ENCODE measurements at regions not wholly inside any gene's neighbourhood (a gene's known extent, or its start where the extent isn't known, plus 50 kb on each side); places are given as distances from the start of the nearest gene placed in this dataset.
A peak's percentile ranks its signal among the peaks of the same experiment; 100 is the strongest.

DNA sequence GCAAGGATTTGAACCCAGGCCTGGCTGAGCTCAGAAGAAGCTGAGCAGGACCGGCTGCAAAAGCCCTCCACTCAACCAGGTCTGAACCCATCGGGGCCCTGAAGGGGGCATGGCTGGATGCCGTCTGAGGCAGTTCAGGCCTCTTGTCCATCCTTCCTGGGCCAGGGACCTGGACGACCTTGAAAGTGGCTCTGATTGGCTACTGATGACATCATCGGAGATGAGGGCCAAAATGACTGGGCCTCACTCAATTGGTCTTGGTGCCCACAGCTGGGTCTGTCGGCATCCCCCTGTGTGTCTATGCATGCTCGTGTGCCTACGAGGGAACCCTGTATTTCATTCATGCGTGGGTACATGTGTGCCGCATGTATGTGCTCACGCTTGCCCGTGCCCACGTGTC lies 71.8 kb downstream of the PTPRS start:
- DNase-seq = peak; percentile 79
- Histone ChIP-seq H3K36me3 (replicated peaks; ENCODE audit: control insufficient read depth, insufficient read depth, low read length) (peaks cover 23% of the 10 kb centered on the region), H3K4me3 (ENCODE audit: insufficient read depth, low read depth, low read length) (no peak overlapping the region), H3K27me3 (ENCODE audit: control insufficient read depth, insufficient read depth, low read length) (no peaks in the 10 kb centered on the region)

DNA sequence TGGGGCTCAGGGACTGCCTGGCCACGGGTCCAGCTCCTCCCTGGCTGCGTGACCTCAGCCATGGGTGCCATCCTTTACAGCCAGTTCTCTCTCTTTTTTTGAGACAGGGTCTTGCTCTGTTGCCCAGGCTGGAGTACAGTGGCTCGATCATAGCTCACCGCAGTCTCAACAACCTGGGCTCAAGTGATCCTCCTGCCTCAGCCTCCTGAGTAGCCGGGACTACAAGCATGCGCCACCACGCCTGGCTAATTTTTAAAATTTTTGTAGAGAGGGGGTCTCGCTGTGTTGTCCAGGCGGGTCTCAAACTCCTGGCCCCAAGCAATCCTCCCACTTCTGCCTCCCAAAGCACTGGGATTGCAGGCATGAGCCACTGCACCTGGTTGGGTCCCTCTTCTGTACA lies 75.4 kb downstream of the PTPRS start:
- Histone ChIP-seq H3K36me3 (replicated peaks; ENCODE audit: control insufficient read depth, insufficient read depth, low read length) (peaks cover 10% of the 10 kb centered on the region), H3K4me3 (ENCODE audit: insufficient read depth, low read depth, low read length) (no peak overlapping the region), H3K27me3 (ENCODE audit: control insufficient read depth, insufficient read depth, low read length) (no peaks in the 10 kb centered on the region)
- no peak for DNase-seq

DNA sequence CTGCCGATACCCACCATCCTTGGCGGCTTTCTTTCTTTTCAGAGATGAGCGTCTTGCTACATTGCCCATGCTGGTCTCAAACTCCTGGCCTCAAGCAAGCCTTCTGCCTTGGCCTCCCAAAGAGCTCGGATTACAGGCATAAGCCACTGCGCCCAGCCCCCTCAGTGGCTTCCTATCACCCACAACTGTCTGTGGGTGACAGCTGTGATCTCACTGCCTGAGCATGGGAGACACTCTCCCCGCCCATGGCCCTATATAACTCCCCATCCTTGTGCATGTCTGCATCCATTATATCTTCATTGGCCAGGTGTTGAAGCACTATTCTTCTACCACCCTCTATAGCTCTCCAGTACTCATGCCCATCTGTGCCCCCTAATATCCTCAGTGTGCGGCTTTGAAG lies 76.2 kb downstream of the PTPRS start:
- no peak overlapping the region for H3K4me3 ChIP-seq (ENCODE audit: insufficient read depth, low read depth, low read length)
- H3K36me3 ChIP-seq (replicated peaks; ENCODE audit: control insufficient read depth, insufficient read depth, low read length) = peaks cover 13% of the 10 kb centered on the region
- H3K27me3 ChIP-seq (ENCODE audit: control insufficient read depth, insufficient read depth, low read length) = no peaks in the 10 kb centered on the region
- no peak for DNase-seq

DNA sequence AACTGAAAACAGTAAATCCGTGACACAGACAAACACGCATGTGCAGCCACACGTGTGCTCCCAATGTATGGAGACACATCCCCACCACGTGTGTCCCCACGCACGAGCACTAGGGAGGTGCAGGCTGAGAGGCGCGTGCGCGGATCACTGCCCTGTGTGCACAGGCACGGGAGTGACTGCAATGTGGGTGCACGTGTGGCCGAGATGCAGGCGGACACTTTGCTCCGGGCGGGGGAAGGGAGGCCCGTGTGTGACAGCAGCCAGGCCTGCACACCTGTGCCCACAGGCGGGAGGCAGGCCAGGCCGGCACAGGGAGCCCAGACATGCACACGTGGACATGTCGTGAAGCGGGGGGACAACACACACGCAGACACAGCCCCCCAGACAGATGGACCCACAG lies 77.0 kb downstream of the PTPRS start:
- Histone ChIP-seq H3K36me3 (replicated peaks; ENCODE audit: control insufficient read depth, insufficient read depth, low read length) (peaks cover 13% of the 10 kb centered on the region), H3K4me3 (ENCODE audit: insufficient read depth, low read depth, low read length) (no peak overlapping the region), H3K27me3 (ENCODE audit: control insufficient read depth, insufficient read depth, low read length) (no peaks in the 10 kb centered on the region)
- DNase-seq = peak; percentile 37

DNA sequence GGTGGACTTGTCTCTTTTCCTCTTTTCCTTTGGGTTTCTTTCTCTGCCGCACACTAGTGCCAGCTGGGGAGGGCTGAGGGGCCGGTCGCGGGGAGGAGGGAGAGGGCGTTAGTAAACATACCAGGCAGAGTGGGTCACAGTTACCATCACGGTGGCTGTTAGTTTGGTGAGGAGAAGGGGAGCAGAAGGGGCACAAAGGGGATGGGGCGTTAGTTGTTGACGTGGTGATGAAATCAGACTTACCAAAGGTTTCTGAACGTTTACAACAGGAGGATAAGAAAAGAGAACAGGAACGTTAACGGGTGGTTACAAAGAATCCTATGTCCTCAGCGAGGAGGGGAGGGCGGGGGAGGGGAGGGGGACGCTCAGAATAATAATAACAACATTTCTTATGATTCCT lies 77.9 kb downstream of the PTPRS start:
- no peak for DNase-seq
- peaks cover 16% of the 10 kb centered on the region for H3K36me3 ChIP-seq (replicated peaks; ENCODE audit: control insufficient read depth, insufficient read depth, low read length)

DNA sequence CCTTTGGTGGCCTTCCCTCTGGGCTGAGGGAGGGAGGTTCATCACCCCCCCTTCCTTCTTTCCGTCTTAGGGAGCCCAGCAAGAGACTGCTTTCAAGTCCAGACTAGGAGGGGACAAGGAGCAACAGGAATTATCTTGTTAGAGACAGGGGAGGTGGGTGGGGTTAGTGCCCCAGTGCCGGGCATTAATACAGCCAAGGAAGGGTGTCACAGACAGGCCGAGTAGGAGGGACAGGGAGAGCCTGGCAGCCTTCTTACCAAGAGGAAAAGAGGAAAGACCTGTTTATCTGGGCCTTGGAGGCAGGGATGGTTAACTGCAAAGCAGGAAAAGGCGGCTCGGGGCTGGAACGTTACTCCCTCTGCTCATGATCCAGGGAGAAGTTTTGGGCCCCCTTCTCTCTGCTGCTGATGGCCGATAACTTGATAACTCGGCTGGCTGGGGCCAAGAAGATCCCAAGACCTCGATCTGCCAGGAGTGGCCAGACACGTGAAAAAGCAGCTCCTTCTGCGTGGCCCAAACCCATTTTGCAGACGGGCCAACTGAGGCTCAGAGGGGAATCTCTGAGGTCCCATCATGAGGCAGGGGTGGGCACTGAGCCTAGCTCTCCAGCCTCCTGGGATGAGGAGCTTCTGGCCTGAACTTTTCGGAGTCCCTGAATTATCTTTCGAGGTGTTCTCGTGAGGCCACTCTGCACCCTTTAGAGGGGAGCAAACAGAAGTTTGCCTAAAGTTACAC lies 79.3 kb downstream of the PTPRS start:
- no peak for DNase-seq
- Histone ChIP-seq H3K4me3 (ENCODE audit: insufficient read depth, low read depth, low read length) (no peak overlapping the region), H3K27me3 (ENCODE audit: control insufficient read depth, insufficient read depth, low read length) (no peaks in the 10 kb centered on the region), H3K36me3 (replicated peaks; ENCODE audit: control insufficient read depth, insufficient read depth, low read length) (peaks cover 19% of the 10 kb centered on the region)

More for the DNA sequence above, 77.9 kb downstream of the PTPRS start:
- Histone ChIP-seq H3K4me3 (ENCODE audit: insufficient read depth, low read depth, low read length) (no peak overlapping the region), H3K27me3 (ENCODE audit: control insufficient read depth, insufficient read depth, low read length) (no peaks in the 10 kb centered on the region)

DNA sequence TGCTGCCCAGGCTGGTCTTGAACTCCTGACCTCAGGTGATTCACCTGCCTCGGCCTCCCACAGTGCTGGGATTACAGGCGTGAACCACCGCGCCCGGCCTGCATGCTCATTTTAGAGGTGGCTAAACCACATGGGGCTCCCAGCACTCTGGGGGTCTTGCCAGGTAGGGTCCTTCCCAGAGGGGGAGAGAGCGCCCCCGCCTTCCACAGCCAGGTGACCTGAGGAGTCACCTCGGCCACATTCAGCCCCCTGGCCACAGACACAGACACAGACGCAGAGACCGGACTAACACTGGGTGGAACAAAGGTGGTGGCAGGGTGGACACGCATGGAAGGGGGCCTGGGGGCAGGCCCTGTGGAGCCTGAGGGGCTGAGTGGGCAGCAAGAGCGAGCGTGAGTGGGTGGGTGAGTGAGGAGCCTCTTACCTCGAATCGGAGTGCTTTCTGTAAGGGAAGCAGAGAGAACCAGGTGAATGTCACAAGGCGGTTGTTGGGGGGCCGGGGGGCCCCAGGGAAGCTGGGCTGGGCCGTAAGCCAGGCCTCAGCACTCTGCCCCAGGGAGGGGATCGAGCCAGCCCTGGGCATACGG lies 80.1 kb downstream of the PTPRS start:
- H3K36me3 ChIP-seq (replicated peaks; ENCODE audit: control insufficient read depth, insufficient read depth, low read length) = peaks cover 21% of the 10 kb centered on the region
- DNase-seq = no peak
- no peak overlapping the region for H3K4me3 ChIP-seq (ENCODE audit: insufficient read depth, low read depth, low read length)
- H3K27me3 ChIP-seq (ENCODE audit: control insufficient read depth, insufficient read depth, low read length) = no peaks in the 10 kb centered on the region

DNA sequence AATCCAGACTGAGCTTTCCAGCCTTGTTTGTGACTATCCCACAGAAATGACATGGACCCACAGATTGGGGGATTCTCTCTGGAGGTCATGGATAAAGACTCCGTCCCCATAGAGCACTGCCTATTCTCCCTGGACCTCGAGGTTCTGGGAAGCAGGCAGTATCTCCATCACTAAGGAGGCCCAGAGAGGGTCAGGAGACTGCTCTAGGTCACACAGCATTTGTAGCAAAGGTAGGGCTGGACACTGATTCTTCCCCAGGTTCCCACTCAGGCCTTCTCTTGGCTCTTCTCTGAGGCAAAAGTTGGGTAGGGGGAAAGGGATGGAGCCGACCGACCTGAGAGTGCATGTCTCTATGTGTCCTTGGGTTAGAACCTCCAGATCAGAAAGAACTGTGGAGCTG lies 80.9 kb downstream of the PTPRS start:
- no peak for DNase-seq
- H3K27me3 ChIP-seq (ENCODE audit: control insufficient read depth, insufficient read depth, low read length) = no peaks in the 10 kb centered on the region
- H3K4me3 ChIP-seq (ENCODE audit: insufficient read depth, low read depth, low read length) = no peak overlapping the region
- H3K36me3 ChIP-seq (replicated peaks; ENCODE audit: control insufficient read depth, insufficient read depth, low read length) = peaks cover 23% of the 10 kb centered on the region

DNA sequence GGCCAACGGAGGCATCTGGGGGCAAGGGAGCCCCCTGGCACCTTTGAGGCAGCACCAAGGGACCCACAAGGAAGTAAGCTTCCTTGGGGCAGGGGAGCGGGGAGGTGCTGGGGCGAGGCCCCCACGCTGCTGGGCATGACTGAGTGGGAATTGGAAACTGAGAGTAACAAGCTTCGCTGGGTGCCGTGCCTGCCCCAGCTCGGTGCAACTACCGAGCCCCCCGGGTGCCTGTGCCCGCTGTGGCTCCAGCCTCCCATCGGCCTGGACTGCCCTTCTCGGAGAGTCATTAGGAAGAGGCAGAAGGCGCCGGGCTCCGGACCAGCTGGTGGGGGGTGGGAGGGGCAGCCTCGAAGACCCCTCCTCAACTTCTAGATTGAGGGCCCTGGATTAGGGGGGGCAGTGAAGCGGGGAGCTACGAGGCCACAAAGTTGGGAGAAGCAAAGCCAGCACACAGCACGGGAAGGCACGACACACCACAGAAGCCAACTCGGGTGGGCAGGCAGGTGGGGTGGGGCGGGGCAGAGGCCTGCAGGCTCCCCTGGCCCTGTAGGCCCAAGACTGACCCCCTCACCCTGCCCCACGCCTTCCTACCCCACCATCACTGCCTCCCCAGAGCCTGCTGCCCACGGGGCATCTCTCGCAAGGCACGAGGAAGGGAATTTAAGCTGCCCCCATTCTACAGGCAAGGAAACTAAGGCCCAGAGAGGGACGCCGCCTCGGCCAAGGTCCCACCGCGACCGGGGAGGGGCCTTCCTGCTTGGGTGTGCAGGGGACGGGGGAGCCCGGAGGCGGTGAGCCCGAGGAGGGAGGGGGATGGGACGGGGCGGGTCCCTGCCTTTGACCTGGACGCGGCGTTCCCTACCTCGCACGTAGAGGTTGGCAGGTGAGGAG lies 83.2 kb downstream of the PTPRS start:
- DNase-seq = no peak
- Histone ChIP-seq H3K4me3 (ENCODE audit: insufficient read depth, low read depth, low read length) (no peak overlapping the region), H3K36me3 (replicated peaks; ENCODE audit: control insufficient read depth, insufficient read depth, low read length) (peaks cover 19% of the 10 kb centered on the region)

DNA sequence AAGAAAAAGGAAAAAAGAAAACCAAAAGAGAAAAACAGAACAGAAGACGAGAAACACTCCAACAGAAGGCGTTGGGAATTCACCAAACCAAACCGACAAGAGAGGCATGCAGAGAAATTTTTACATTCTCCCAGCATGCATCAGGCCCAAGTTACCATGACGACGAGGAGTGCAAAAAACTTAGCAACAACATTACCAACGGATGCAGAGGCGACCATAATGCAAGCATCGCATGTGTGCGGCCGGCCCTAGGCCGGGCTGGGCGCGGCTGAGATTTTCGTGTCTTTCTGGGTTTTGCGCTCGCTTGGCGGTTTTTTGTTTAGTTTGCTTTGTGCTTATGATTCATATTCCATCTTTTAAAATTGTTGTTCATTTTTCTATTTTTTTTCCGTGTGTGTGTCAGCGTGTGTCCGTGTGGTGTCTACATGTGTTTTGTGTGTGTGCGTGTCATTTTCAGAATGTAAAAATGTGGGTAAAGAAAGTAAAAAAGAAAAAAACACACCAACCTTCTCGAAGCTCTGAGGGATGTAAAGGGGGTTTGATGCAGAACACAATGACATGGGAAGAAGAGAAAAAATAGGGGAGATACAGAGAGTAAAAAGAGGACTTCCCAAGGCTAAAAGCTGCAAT lies 84.9 kb downstream of the PTPRS start:
- Histone ChIP-seq H3K27me3 (ENCODE audit: control insufficient read depth, insufficient read depth, low read length) (no peaks in the 10 kb centered on the region), H3K4me3 (ENCODE audit: insufficient read depth, low read depth, low read length) (no peak overlapping the region), H3K36me3 (replicated peaks; ENCODE audit: control insufficient read depth, insufficient read depth, low read length) (peaks cover 19% of the 10 kb centered on the region)
- DNase-seq = no peak

More for the DNA sequence above, 83.2 kb downstream of the PTPRS start:
- no peaks in the 10 kb centered on the region for H3K27me3 ChIP-seq (ENCODE audit: control insufficient read depth, insufficient read depth, low read length)

DNA sequence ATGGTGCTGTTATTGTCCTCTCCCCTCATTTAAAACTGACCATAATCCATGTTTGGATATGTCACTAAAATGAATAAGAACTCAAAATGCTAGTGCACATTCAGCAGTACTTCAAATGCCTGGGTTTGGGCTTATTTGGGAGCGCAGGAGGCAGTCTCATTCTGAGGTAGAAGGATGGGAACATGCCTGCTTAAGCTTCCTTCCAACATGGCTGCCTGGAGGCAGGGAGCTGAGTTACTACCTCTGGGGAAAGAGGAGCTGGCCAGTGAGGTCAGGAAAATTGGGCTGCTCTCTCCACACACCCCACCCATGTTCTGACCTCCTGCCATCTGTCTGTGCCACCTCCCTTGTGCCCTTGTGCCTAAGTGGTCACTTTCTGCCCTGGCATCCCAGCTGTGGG lies 85.7 kb downstream of the PTPRS start:
- Histone ChIP-seq H3K27me3 (ENCODE audit: control insufficient read depth, insufficient read depth, low read length) (no peaks in the 10 kb centered on the region), H3K36me3 (replicated peaks; ENCODE audit: control insufficient read depth, insufficient read depth, low read length) (peaks cover 19% of the 10 kb centered on the region), H3K4me3 (ENCODE audit: insufficient read depth, low read depth, low read length) (no peak overlapping the region)
- no peak for DNase-seq

DNA sequence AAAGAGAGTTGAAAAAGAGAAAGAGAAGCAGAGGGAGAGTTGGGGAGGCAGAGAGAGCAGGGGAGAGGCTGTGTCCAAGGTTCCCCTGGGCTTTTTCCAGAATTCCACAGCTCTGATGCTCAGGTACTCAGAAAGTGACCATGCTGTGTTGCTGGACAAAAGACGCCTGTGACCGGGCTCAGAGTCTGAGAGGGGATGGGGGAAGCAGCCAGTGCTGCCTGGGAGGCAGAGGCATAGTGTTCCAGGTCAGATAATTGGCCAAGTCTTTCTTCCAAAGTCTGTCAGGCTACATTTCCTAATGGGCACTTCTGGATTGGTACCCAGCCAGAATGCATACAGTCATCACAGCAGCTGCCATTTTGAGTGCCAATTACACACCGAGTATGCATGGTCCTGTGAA lies 86.1 kb downstream of the PTPRS start:
- no peaks in the 10 kb centered on the region for H3K27me3 ChIP-seq (ENCODE audit: control insufficient read depth, insufficient read depth, low read length)
- DNase-seq = no peak
- peaks cover 16% of the 10 kb centered on the region for H3K36me3 ChIP-seq (replicated peaks; ENCODE audit: control insufficient read depth, insufficient read depth, low read length)

DNA sequence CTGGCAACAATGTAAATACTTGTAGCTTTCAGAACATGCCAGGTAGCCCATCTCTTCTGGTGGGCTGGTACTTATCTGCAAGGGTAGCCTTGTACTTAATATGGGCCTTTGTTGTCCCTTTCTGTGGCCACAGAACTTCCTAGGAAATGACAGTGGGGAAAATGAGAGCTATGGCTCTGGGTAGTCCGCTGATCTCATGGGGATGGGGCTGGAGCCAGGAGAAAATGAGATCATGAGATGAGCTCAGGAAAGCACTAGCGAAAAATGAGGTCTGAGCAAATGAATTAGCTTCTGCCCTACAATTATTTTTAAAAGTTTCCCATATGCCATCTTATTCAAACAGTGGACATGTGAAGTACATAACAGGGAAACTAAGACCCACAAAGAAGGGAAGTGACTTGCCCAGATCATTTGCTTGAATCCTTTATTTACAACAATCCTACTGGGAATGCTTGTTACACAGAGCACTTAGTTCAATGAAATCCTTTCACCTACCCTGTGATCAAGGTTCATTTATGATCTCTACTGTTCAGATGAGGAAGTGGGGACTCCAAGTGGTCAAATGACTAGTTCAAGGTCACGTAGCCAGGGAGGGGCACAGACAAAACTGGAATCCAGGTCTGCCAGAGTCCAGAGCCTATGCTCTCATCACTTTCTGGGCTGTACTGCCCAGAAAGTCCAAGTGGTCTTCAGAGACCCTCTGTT lies 87.1 kb downstream of the PTPRS start:
- no peak for DNase-seq
- H3K36me3 ChIP-seq (replicated peaks; ENCODE audit: control insufficient read depth, insufficient read depth, low read length) = peaks cover 15% of the 10 kb centered on the region
- no peak overlapping the region for H3K4me3 ChIP-seq (ENCODE audit: insufficient read depth, low read depth, low read length)

More for the DNA sequence above, 86.1 kb downstream of the PTPRS start:
- no peak overlapping the region for H3K4me3 ChIP-seq (ENCODE audit: insufficient read depth, low read depth, low read length)

More for the DNA sequence above, 87.1 kb downstream of the PTPRS start:
- no peaks in the 10 kb centered on the region for H3K27me3 ChIP-seq (ENCODE audit: control insufficient read depth, insufficient read depth, low read length)
